ENCODE measurements at regions not wholly inside any gene's neighbourhood (a gene's known extent, or its start where the extent isn't known, plus 50 kb on each side); places are given as distances from the start of the nearest gene placed in this dataset.
"Not testable (repeated sequence)": the region's sequence is repeated elsewhere in the genome, so short reads cannot be mapped to it uniquely, and the experiment has no call there.

DNA sequence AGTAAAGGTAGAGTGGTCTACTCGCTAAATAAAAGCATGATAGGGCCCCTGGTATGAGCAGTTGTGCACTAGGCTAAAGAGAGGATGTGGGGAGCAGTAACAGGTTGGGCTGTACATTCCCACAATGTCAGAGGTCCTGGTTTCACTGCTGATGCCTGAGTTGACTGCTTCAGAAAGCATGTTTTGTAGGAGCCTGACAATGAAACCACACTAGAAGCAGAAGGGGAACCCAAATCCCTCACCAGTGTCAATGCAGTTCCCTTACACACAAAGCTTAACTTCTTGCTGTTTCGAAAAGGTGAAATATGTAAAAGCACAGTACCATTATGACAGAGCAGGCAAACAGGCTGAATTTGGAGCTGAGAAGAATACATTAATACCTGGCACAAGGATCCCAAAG is 291.7 kb upstream of the KYNU start:
- no peak overlapping the region for H3K27ac Mint-ChIP-seq
- no peak overlapping the region for H3K4me3 Mint-ChIP-seq
- no peaks in the 10 kb centered on the region for H3K27me3 Mint-ChIP-seq
- no peaks in the 10 kb centered on the region for H3K36me3 Mint-ChIP-seq (ENCODE audit: low read depth)
- H3K4me1 Mint-ChIP-seq (ENCODE audit: low read depth), result peaks cover 9% of the 10 kb centered on the region
- H3K9me3 Mint-ChIP-seq, result no peaks in the 10 kb centered on the region
- intact Hi-C loops (cut with micrococcal nuclease), result no loop called here

DNA sequence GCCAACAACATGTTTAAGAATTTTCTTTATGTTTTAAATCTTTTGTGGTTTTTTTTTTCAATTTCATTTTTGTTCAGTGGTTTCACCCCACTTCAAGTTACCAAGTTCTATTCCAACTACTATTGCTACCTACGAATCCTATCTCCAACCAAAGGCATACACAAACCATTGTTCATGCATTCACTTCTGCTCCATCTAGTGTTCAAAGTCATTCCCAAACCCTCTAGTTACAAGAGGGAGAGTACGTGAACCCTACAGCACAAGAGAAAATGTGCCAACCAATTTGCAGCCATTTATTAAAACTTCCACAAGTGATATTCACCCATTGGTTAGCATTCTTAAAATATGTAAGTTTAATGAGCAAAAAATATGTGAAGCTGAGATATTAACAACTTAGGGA is 295.1 kb upstream of the KYNU start:
- H3K36me3 Mint-ChIP-seq (ENCODE audit: low read depth), result no peaks in the 10 kb centered on the region
- no peak overlapping the region for H3K27ac Mint-ChIP-seq
- intact Hi-C loops (cut with micrococcal nuclease), result no loop called here
- no peaks in the 10 kb centered on the region for H3K9me3 Mint-ChIP-seq
- H3K4me3 Mint-ChIP-seq, result no peak overlapping the region
- no peaks in the 10 kb centered on the region for H3K27me3 Mint-ChIP-seq
- peaks cover 9% of the 10 kb centered on the region for H3K4me1 Mint-ChIP-seq (ENCODE audit: low read depth)

DNA sequence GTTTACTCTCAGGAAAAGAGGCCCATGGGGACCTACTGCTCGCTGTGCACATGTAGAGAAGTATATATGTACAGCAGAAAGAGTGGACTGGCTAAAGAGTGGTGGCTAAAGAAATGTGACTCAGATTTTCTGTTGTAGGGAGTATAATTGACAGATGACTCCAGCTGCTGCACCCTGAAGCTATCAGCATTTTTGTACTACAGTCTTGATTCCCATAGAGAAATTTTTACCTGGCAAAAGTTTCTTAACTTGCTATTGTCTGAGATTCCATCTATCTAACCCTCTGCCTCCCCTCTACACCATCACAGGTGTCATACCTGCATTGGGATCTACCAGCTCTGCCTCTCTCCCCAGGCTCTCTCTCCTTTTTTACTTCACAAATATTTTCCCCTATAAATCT is 296.0 kb upstream of the KYNU start:
- intact Hi-C loops (cut with micrococcal nuclease), result no loop called here
- Mint-ChIP-seq H3K36me3 (ENCODE audit: low read depth) (no peaks in the 10 kb centered on the region), H3K27ac (no peak overlapping the region), H3K4me1 (ENCODE audit: low read depth) (peaks cover 1% of the 10 kb centered on the region), H3K27me3 (no peaks in the 10 kb centered on the region), H3K9me3 (no peaks in the 10 kb centered on the region), H3K4me3 (no peak overlapping the region)

DNA sequence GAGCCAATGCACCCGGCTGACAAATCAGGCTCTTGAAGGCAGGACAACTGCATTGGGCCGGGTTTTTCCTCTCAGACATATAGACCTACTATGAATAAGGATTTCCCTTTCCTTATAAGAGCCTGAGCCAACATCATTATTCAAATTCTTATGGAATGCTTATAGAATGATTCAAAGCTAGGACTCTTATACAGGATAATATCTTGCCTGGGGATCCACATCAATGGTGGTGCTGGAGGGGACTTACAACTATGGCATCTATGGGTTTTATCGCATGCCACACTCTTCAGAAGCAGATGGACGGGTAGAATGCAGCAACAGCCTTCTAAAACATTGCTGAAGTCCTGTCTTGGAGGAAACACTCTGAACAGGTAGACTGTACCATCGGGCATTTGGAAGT is 296.8 kb upstream of the KYNU start:
- H3K36me3 Mint-ChIP-seq (ENCODE audit: low read depth), result no peaks in the 10 kb centered on the region
- no peak overlapping the region for H3K4me3 Mint-ChIP-seq
- H3K4me1 Mint-ChIP-seq (ENCODE audit: low read depth), result no peaks in the 10 kb centered on the region
- no peak overlapping the region for H3K27ac Mint-ChIP-seq
- H3K27me3 Mint-ChIP-seq, result no peaks in the 10 kb centered on the region
- H3K9me3 Mint-ChIP-seq, result no peaks in the 10 kb centered on the region
- intact Hi-C loops (cut with micrococcal nuclease), result no loop called here

DNA sequence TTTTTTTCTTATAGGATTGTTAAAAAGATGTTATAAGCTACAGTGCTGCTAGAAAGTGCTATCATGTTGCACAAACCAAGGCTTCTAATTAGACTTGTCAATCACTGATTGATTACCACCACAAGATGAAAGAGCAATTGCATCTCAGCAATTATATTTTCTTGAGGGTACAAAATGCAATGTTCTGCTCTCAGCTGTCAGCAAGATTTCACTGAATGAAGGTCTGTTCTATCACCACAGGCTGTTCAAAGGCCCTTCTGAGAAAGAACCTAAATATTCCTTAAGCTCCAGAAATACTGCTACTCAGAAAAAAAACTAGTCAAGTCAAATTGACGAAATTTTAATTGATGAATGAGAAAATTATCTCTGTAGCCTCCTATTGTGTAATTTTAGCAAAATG is 301.9 kb upstream of the KYNU start:
- H3K27ac Mint-ChIP-seq, result no peak overlapping the region

DNA sequence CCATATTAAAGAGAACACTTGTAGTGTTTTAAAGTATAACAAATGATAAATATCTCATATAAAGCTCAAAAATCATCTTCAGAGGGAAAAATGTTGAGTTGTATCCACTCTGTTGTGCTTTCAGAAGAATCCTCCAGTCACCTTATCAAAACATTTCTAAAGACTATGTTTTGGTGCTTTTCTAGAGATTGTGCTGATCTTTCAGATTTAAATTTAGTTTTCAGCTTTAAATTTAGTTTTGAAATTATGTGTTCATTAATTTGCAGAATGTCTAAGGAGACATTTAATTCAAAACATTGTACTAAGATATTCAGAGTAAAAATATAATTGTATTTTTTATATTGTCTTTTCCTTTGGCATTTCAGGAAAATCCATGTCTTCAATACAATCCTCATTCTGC is 303.1 kb upstream of the KYNU start:
- no peaks in the 10 kb centered on the region for H3K4me1 Mint-ChIP-seq (ENCODE audit: low read depth)
- no peaks in the 10 kb centered on the region for H3K9me3 Mint-ChIP-seq
- H3K4me3 Mint-ChIP-seq, result no peak overlapping the region
- intact Hi-C loops (cut with micrococcal nuclease), result no loop called here
- no peaks in the 10 kb centered on the region for H3K36me3 Mint-ChIP-seq (ENCODE audit: low read depth)
- H3K27ac Mint-ChIP-seq, result no peak overlapping the region
- H3K27me3 Mint-ChIP-seq, result no peaks in the 10 kb centered on the region

More for the DNA sequence above, 301.9 kb upstream of the KYNU start:
- Mint-ChIP-seq H3K36me3 (ENCODE audit: low read depth) (no peaks in the 10 kb centered on the region), H3K4me3 (no peak overlapping the region), H3K4me1 (ENCODE audit: low read depth) (no peaks in the 10 kb centered on the region), H3K9me3 (no peaks in the 10 kb centered on the region), H3K27me3 (no peaks in the 10 kb centered on the region)
- intact Hi-C loops (cut with micrococcal nuclease), result no loop called here

DNA sequence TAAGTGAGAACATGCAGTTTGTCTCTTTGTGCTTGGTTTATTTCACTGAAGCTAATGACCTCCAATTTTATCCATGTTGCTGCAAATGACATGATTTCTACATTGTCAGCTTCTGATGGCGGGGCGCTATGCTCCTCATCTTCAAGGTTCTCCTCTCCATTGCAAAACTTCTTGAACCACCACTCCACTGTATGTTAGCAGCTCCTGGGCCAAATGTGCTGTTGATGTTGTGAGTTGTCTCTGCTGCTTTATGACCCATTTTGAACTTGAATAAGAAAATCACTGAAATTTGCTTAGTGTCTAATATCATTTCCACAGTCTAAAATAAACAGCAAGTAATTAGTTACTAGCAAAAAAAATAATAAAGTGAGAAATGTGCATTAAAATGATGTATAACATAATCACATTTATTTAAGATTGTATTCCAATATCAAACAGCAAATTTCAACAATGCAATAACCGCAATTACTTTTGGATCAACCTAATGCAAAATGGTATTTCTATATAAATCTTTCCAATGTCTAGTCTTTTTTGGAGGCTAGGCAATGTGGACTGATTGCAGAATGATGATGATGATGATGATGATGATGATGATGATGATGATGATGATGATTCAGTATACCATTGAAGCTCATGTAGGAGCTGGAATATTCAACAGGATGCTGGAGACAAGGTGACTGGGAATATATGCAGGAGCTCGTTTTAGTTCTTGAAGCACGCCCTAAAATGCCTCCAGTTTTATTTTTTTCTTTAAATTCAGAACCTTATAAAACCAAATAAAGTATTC is 304.9 kb upstream of the KYNU start:
- Mint-ChIP-seq H3K4me1 (ENCODE audit: low read depth) (no peaks in the 10 kb centered on the region), H3K4me3 (no peak overlapping the region), H3K36me3 (ENCODE audit: low read depth) (no peaks in the 10 kb centered on the region), H3K27ac (no peak overlapping the region), H3K27me3 (no peaks in the 10 kb centered on the region), H3K9me3 (no peaks in the 10 kb centered on the region)
- intact Hi-C loops (cut with micrococcal nuclease), result no loop called here

DNA sequence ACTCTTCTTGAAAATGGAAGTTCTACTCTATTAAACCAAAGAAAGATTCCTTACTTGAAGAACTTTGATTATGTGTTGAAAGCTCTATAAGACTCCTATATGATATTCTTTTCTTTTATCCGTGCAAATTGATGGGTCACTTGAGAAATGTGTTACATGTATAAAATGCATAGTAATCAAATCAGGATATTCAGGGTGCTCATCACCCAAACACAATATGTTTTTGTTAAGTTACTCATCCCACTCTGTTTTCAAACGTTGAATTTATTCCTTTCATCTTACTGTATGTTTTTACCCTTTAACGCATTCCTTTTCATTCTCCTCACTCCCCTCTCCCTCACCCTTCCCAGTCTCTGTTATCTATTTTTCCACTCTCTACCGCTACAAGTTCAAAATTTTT is 305.5 kb upstream of the KYNU start:
- H3K27ac Mint-ChIP-seq, result no peak overlapping the region
- H3K4me1 Mint-ChIP-seq (ENCODE audit: low read depth), result no peaks in the 10 kb centered on the region
- H3K27me3 Mint-ChIP-seq, result no peaks in the 10 kb centered on the region
- intact Hi-C loops (cut with micrococcal nuclease), result no loop called here
- no peaks in the 10 kb centered on the region for H3K9me3 Mint-ChIP-seq
- no peaks in the 10 kb centered on the region for H3K36me3 Mint-ChIP-seq (ENCODE audit: low read depth)
- no peak overlapping the region for H3K4me3 Mint-ChIP-seq

DNA sequence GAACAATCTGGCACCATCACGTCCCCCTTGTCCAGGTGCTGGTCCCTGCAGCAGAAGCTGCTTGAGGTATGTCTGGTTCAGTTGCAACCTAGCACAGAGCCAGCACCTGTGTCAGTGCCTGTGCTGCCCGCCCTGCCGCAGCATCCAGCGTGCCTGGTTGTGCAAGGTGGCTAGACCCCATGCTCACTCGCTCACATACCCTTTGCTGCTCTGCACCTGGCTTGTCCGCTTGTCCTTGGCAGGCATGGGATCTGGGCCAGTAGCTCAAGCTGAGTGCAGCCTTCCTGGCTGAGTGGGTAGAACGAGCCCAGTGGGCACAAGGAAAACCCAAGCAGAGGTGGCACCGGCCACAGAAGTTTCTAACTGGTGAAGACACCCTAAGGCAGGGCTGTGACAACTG is 314.6 kb upstream of the KYNU start:
- Mint-ChIP-seq H3K27ac (no peak overlapping the region), H3K4me1 (ENCODE audit: low read depth) (no peaks in the 10 kb centered on the region), H3K9me3 (peaks cover 10% of the 10 kb centered on the region), H3K36me3 (ENCODE audit: low read depth) (no peaks in the 10 kb centered on the region), H3K4me3 (no peak overlapping the region), H3K27me3 (no peaks in the 10 kb centered on the region)
- intact Hi-C loops (cut with micrococcal nuclease), result no loop called here

DNA sequence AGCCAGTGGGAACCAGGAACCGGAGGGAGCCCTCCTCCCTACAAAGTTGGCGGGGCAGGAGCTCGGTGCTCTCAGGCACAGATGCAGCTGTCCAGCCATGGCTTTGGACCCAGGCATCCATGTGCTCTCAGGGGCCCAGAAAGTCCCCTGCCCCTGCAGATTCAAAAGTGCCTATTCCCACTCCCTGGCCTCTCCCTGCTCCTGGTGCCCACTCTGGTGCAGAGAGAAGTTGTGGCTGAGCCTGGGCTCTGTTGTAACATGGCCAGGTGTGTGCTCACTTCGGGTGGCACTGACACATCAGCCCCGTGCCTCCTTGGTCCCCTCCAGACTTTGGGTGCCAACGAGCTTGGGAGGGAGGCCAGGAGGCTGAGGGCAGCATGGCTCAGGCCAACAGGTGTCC is 315.8 kb upstream of the KYNU start:
- H3K27me3 Mint-ChIP-seq, result no peaks in the 10 kb centered on the region
- no peaks in the 10 kb centered on the region for H3K4me1 Mint-ChIP-seq (ENCODE audit: low read depth)
- no peak overlapping the region for H3K4me3 Mint-ChIP-seq
- no peaks in the 10 kb centered on the region for H3K36me3 Mint-ChIP-seq (ENCODE audit: low read depth)
- intact Hi-C loops (cut with micrococcal nuclease), result no loop called here
- H3K9me3 Mint-ChIP-seq, result peaks cover 10% of the 10 kb centered on the region
- no peak overlapping the region for H3K27ac Mint-ChIP-seq

DNA sequence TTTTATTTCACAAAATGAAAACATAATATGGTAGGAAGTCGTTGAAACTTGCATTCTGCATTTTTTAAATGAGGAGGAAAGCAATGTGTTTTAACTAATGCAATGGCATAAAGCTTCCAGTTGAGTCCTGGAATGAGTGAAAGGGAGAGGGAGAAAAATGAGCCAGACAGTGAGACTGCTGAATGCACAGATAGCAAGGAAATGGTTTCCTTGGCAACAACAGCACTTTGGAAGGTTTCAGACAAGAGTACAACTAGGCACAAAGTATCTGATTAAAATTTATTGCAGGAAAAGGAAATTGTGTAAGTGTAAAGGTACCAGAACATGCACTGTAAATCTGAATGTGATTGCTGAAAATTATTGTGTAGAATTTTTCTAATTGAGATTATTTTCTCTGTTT is 320.1 kb upstream of the KYNU start:
- no peaks in the 10 kb centered on the region for H3K27me3 Mint-ChIP-seq
- no peaks in the 10 kb centered on the region for H3K4me1 Mint-ChIP-seq (ENCODE audit: low read depth)
- intact Hi-C loops (cut with micrococcal nuclease), result no loop called here
- H3K27ac Mint-ChIP-seq, result no peak overlapping the region
- H3K36me3 Mint-ChIP-seq (ENCODE audit: low read depth), result no peaks in the 10 kb centered on the region
- H3K9me3 Mint-ChIP-seq, result peaks cover 4% of the 10 kb centered on the region
- H3K4me3 Mint-ChIP-seq, result no peak overlapping the region

DNA sequence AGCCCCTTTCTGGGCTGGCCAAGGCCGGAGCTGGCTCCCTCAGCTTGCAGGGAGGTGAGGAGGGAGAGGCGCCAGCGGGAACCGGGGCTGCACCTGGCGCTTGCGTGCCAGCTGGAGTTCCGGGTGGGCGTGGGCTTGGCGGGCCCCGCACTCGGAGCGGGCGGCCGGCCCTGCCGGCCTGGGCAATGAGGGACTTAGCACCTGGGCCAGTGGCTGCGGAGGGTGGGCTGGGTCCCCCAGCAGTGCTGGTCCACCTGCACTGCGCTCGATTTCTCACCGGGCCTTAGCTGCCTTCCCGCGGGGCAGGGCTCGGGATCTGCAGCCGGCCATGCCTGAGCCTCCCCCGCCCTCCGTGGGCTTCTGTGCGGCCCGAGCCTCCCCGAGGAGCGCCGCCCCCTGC is 331.5 kb upstream of the KYNU start:
- not testable (repeated sequence) for H3K4me1 Mint-ChIP-seq (ENCODE audit: low read depth); H3K27ac Mint-ChIP-seq

DNA sequence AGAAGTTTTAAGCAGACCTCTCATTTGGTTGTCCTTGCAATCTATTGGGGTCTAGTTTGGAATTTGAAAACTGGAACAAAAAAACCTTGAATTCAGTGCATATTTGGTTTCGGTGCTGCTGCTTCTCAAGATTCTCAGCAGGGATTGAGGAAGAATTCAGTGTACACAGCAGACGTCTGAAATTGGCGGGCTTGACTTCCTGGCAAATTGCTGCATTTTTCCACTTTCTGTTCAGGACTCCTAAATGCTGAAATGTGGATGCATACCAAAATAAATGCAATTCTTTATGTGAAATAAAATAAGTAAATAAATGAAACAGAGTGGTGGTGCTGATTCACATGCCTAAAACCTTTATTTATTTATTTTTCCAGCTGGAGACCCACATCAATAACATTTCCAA is 332.4 kb upstream of the KYNU start:
- Mint-ChIP-seq H3K4me3 (no peak overlapping the region), H3K27me3 (no peaks in the 10 kb centered on the region), H3K9me3 (peaks cover 22% of the 10 kb centered on the region), H3K4me1 (ENCODE audit: low read depth) (no peaks in the 10 kb centered on the region), H3K36me3 (ENCODE audit: low read depth) (no peaks in the 10 kb centered on the region), H3K27ac (no peak overlapping the region)
- intact Hi-C loops (cut with micrococcal nuclease), result no loop called here

More for the DNA sequence above, 331.5 kb upstream of the KYNU start:
- H3K27me3 Mint-ChIP-seq; intact Hi-C loops (cut with micrococcal nuclease); H3K4me3 Mint-ChIP-seq; H3K36me3 Mint-ChIP-seq (ENCODE audit: low read depth): not testable (repeated sequence)
- peaks cover 22% of the 10 kb centered on the region for H3K9me3 Mint-ChIP-seq

DNA sequence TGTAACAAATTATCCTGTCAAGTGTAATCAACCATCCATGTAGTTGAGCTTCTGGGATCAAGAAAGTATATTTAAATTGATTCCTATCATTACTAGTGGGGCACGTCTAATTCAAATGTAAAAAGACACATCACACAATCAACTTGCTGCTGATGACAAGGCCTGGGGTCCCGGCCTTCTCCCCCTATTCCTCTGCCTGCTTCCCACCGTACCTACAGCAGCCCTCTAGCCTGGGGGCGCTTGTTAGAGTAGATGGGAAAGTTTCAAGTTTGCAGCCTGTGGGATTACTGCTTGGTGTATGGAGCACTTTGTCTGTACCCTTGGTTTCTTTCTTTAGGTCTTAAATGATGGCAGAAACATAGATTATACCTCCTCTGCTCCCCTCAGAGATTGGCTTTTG is 333.3 kb upstream of the KYNU start:
- Mint-ChIP-seq H3K27me3 (no peaks in the 10 kb centered on the region), H3K9me3 (peaks cover 22% of the 10 kb centered on the region), H3K4me3 (no peak overlapping the region), H3K36me3 (ENCODE audit: low read depth) (no peaks in the 10 kb centered on the region), H3K27ac (no peak overlapping the region), H3K4me1 (ENCODE audit: low read depth) (no peaks in the 10 kb centered on the region)
- intact Hi-C loops (cut with micrococcal nuclease), result no loop called here

DNA sequence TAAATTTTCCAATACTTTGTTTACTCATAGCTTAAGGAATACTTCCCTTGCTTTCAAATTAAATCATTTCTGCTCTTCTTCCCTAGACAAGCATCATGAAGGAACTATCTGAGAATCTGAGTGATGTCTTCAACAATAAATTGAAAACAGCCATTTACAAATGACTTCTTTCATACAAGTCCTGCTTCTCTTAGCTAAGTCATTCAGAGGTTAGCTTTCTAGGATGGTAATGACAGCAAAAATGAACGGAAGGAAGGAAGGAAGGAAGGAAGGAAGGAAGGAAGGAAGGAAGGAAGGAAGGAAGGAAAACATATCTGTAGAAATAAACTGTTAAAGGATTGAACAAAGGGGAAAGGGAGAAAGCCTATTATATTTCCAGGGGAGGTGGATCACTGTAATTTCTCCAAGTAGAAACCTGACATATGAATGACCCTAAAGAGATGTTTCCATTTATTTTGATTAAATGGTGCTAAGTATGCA is 335.0 kb upstream of the KYNU start:
- Mint-ChIP-seq H3K27ac (no peak overlapping the region), H3K4me1 (ENCODE audit: low read depth) (no peaks in the 10 kb centered on the region), H3K4me3 (no peak overlapping the region), H3K36me3 (ENCODE audit: low read depth) (no peaks in the 10 kb centered on the region), H3K27me3 (no peaks in the 10 kb centered on the region), H3K9me3 (peaks cover 13% of the 10 kb centered on the region)
- intact Hi-C loops (cut with micrococcal nuclease), result no loop called here
